ENCODE measurements at regions not wholly inside any gene's neighbourhood (a gene's known extent, or its start where the extent isn't known, plus 50 kb on each side); places are given as distances from the start of the nearest gene placed in this dataset.

DNA sequence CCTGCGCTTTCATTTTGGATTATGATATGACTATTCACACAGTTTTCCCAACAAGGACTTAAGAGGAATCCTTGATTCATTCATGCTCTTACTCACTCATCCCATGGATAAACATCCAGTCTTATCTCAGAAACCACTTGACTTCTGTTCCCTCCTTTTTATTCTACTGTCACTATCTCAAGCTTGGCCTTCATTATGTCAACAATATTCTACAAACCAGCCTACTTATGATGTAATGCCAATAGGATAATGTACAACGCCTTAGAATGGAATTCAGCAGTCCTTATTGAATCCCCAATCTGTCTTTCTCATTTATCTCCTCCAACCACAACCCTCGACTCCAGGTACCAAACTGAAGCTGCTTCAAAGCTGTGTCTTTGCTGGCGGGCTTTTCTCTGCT is 448.5 kb downstream of the PDZRN4 start:
- H3K4me3 ChIP-seq, result no peak overlapping the region
- H3K36me3 ChIP-seq, result no peaks in the 10 kb centered on the region
- H3K4me1 ChIP-seq, result no peaks in the 10 kb centered on the region
- no peaks in the 10 kb centered on the region for H3K27me3 ChIP-seq (replicated peaks in 1 of 7)
- intact Hi-C loops (cut with DNase I; ENCODE audit: low total_unique reads), result no loop called here
- TF ChIP-seq POLR2AphosphoS5 (IDR thresholded peaks at IDR 0.05) (no peak), POLR2A (IDR thresholded peaks at IDR 0.05) (no peak), CTCF (IDR thresholded peaks at IDR 0.05 in 8 of 11, conservative IDR thresholded peaks at IDR 0.05 in 3 of 11) (no peak)
- no peak for DNase-seq
- H3K27ac ChIP-seq, result no peak overlapping the region
- peaks cover 0 to 17% (median 12%) of the 10 kb centered on the region in 8 donors for H3K9me3 ChIP-seq
- 75 to 85% (median 80%) methylated on average over 4 of the region's 4 CpGs for WGBS, 5 donors

DNA sequence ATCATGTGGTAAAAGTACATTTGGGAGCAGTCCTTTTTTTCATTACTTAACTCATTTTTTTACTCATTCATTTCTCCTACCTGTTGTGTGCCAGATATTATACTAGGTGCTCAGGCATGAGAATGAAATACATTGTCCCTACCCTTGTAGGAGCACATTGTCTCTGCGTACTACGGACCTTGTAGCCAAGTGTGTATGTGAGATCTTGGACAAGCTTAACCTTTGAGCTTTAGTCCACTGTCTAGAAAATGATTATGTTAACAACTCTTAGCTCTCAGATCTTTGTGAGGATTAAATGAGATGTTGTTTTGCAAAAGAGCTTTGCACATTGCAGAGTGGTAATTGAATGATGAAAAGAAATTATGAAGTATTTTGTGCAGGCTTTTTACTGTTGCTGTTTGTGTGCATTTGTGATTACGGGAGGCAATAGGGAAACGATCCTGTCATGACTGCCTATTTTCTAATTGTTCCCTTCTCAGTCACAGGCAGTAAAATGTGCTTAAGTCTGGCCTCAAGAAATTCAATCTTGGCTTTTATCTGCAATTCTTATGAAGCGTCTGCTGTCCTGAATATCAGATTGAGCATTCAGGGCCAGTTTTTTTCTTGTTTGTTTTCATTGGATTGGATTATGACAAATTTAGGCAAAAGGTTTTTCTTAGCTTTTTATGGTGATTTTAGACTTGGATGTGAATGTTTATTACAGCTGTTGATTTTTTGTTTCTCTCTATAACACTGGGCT is 447.7 kb downstream of the PDZRN4 start:
- TF ChIP-seq POLR2A (IDR thresholded peaks at IDR 0.05) (no peak), CTCF (IDR thresholded peaks at IDR 0.05 in 8 of 11, conservative IDR thresholded peaks at IDR 0.05 in 3 of 11) (no peak), POLR2AphosphoS5 (IDR thresholded peaks at IDR 0.05) (no peak)
- Histone ChIP-seq H3K4me3 (no peak overlapping the region), H3K4me1 (no peaks in the 10 kb centered on the region), H3K9me3 (peaks cover 0 to 22% (median 13%) of the 10 kb centered on the region in 8 donors), H3K27ac (no peak overlapping the region), H3K36me3 (no peaks in the 10 kb centered on the region), H3K27me3 (replicated peaks in 1 of 7) (no peaks in the 10 kb centered on the region)
- DNase-seq, result no peak
- intact Hi-C loops (cut with DNase I; ENCODE audit: low total_unique reads), result no loop called here
- WGBS, 5 donors, result 85 to 93% (median 90%) methylated on average over 5 of the region's 5 CpGs

GRCh38 chr12:41634091-41634490 is 446.0 kb downstream of the PDZRN4 start:
- Histone ChIP-seq H3K36me3 (no peaks in the 10 kb centered on the region), H3K27ac (no peak overlapping the region), H3K4me1 (no peaks in the 10 kb centered on the region), H3K9me3 (peaks cover 0 to 22% (median 13%) of the 10 kb centered on the region in 8 donors), H3K4me3 (no peak overlapping the region), H3K27me3 (replicated peaks in 1 of 7) (no peaks in the 10 kb centered on the region)
- no peak for DNase-seq
- WGBS, 5 donors, result 82 to 90% (median 87%) methylated on average over 4 of the region's 4 CpGs
- intact Hi-C loops (cut with DNase I; ENCODE audit: low total_unique reads), result no loop called here
- TF ChIP-seq POLR2AphosphoS5 (IDR thresholded peaks at IDR 0.05) (no peak), POLR2A (IDR thresholded peaks at IDR 0.05) (no peak)

- Histone ChIP-seq H3K27ac (no peak overlapping the region), H3K36me3 (no peaks in the 10 kb centered on the region), H3K4me1 (no peaks in the 10 kb centered on the region), H3K27me3 (replicated peaks in 1 of 7) (no peaks in the 10 kb centered on the region), H3K9me3 (peaks cover 0 to 39% (median 24%) of the 10 kb centered on the region in 8 donors), H3K4me3 (no peak overlapping the region)
- no peak for TF ChIP-seq POLR2AphosphoS5 (IDR thresholded peaks at IDR 0.05)
- TF ChIP-seq CTCF (IDR thresholded peaks at IDR 0.05 in 8 of 11, conservative IDR thresholded peaks at IDR 0.05 in 3 of 11), result no peak
- no peak for TF ChIP-seq POLR2A (IDR thresholded peaks at IDR 0.05)
- intact Hi-C loops (cut with DNase I; ENCODE audit: low total_unique reads), result no loop called here
- WGBS, 5 donors, result 90 to 100% (median 96%) methylated on average over 1 of the region's 1 CpG
- DNase-seq, result no peak
Measured at GRCh38 chr12:41629611-41630010, 441.5 kb downstream of the PDZRN4 start.
